Neutrophil (primary cell): ENCODE measurements at regions not wholly inside any gene's neighbourhood (a gene's known extent, or its start where the extent isn't known, plus 50 kb on each side); places are given as distances from the start of the nearest gene placed in this dataset.

Experiments
- H3K27ac ChIP-seq: fragments of 200-600 bp; sonication (generic); 2 replicates; pipeline ENCODE4 v1.5.1; 2016; ENCODE audit warnings: mild to moderate bottlenecking, moderate library complexity
- H3K27me3 ChIP-seq: fragments of 200-600 bp; sonication (generic); 2 replicates; pipeline ENCODE4 v1.6.0; 2016; ENCODE audit warnings: mild to moderate bottlenecking
- H3K36me3 ChIP-seq: fragments of 200-600 bp; sonication (generic); 2 replicates; pipeline ENCODE4 v1.5.1; 2017
- H3K4me1 ChIP-seq, 2 experiments: fragments of 200-600 bp in 1 of 2; sonication (generic) in 1 of 2; 1 replicate in 1 of 2; 2 replicates in 1 of 2; pipeline versions ENCODE4 v1.5.1 to v1.6.1; 2013 to 2016; ENCODE audit warnings: low read depth in 1 of 2, low read length in 1 of 2, mild to moderate bottlenecking in 1 of 2, moderate library complexity in 1 of 2; ENCODE audit not compliant: control insufficient read depth in 1 of 2, insufficient read depth in 1 of 2
- H3K4me3 ChIP-seq, 2 experiments: fragments of 200-600 bp in 1 of 2; sonication (generic) in 1 of 2; 1 replicate in 1 of 2; 2 replicates in 1 of 2; pipeline ENCODE4 v1.5.1; 2013 to 2016; ENCODE audit warnings: low read depth in 1 of 2, low read length in 1 of 2, mild to moderate bottlenecking in 1 of 2, moderate library complexity in 1 of 2
- H3K9me3 ChIP-seq: fragments of 200-600 bp; sonication (generic); 2 replicates; pipeline ENCODE4 v1.5.1; 2016
- CTCF ChIP-seq: fragments of 200-600 bp; sonication (generic); IDR thresholded peaks from 2 replicates; pipeline ENCODE4 v1.5.1; 2016; ENCODE audit warnings: antibody characterized with exemption

GRCh38 chr5:57816108-57816507 is 333.5 kb upstream of the ACTBL2 start:
- TF ChIP-seq CTCF, result no peak
- Histone ChIP-seq H3K4me1 (no peaks in the 10 kb centered on the region), H3K27ac (no peak overlapping the region)

GRCh38 chr5:57805732-57806131 is 323.1 kb upstream of the ACTBL2 start:
- Histone ChIP-seq H3K27me3 (no peaks in the 10 kb centered on the region), H3K4me1 (no peaks in the 10 kb centered on the region), H3K4me3 (no peak overlapping the region), H3K36me3 (no peaks in the 10 kb centered on the region), H3K27ac (no peak overlapping the region), H3K9me3 (no peaks in the 10 kb centered on the region)
- no peak for TF ChIP-seq CTCF

More at GRCh38 chr5:57816108-57816507, 333.5 kb upstream of the ACTBL2 start:
- H3K36me3 ChIP-seq, result no peaks in the 10 kb centered on the region
- no peaks in the 10 kb centered on the region for H3K9me3 ChIP-seq
- H3K4me3 ChIP-seq, result no peak overlapping the region
- no peaks in the 10 kb centered on the region for H3K27me3 ChIP-seq

- no peaks in the 10 kb centered on the region for H3K36me3 ChIP-seq
- no peak overlapping the region for H3K27ac ChIP-seq
- no peak overlapping the region for H3K4me3 ChIP-seq
- no peaks in the 10 kb centered on the region for H3K9me3 ChIP-seq
- H3K27me3 ChIP-seq, result no peaks in the 10 kb centered on the region
- no peaks in the 10 kb centered on the region for H3K4me1 ChIP-seq
- no peak for TF ChIP-seq CTCF
Measured at GRCh38 chr5:57805170-57805569, 322.6 kb upstream of the ACTBL2 start.

GRCh38 chr5:57804505-57804904 is 321.9 kb upstream of the ACTBL2 start:
- no peaks in the 10 kb centered on the region for H3K36me3 ChIP-seq
- no peaks in the 10 kb centered on the region for H3K27me3 ChIP-seq
- H3K4me3 ChIP-seq, result no peak overlapping the region
- no peaks in the 10 kb centered on the region for H3K9me3 ChIP-seq
- H3K27ac ChIP-seq, result no peak overlapping the region
- no peaks in the 10 kb centered on the region for H3K4me1 ChIP-seq
- TF ChIP-seq CTCF, result no peak

GRCh38 chr5:57804007-57804444 is 321.4 kb upstream of the ACTBL2 start:
- Histone ChIP-seq H3K36me3 (no peaks in the 10 kb centered on the region), H3K27ac (no peak overlapping the region), H3K4me3 (no peak overlapping the region), H3K9me3 (no peaks in the 10 kb centered on the region), H3K27me3 (no peaks in the 10 kb centered on the region), H3K4me1 (no peaks in the 10 kb centered on the region)
- TF ChIP-seq CTCF, result no peak

- Histone ChIP-seq H3K27ac (no peak overlapping the region), H3K36me3 (no peaks in the 10 kb centered on the region), H3K27me3 (no peaks in the 10 kb centered on the region), H3K4me3 (no peak overlapping the region), H3K9me3 (no peaks in the 10 kb centered on the region), H3K4me1 (no peaks in the 10 kb centered on the region)
- no peak for TF ChIP-seq CTCF
Measured at GRCh38 chr5:57802131-57802530, 319.5 kb upstream of the ACTBL2 start.
